ENCODE measurements at regions not wholly inside any gene's neighbourhood (a gene's known extent, or its start where the extent isn't known, plus 50 kb on each side); places are given as distances from the start of the nearest gene placed in this dataset.

- TF ChIP-seq CTCF (optimal IDR thresholded peaks at IDR 0.05 in 1 of 3, IDR thresholded peaks at IDR 0.05 in 1 of 3, conservative IDR thresholded peaks at IDR 0.05 in 1 of 3; ENCODE audit: extremely low read depth in 1 of 3, insufficient read depth in 2 of 3, low read length in 3 of 3): no peak
- TF ChIP-seq EZH2 (IDR thresholded peaks at IDR 0.05; ENCODE audit: low read length): no peak
These were observed 366.5 kb downstream of the IRS2 start for GRCh38 chr13:109419896-109420295.
